RPMI8226 (cell line): ENCODE measurements at regions not wholly inside any gene's neighbourhood (a gene's known extent, or its start where the extent isn't known, plus 50 kb on each side); places are given as distances from the start of the nearest gene placed in this dataset.
"Not testable (repeated sequence)": the region's sequence is repeated elsewhere in the genome, so short reads cannot be mapped to it uniquely, and the experiment has no call there.

ENCODE experiments used
- DNase-seq: peaks from one replicate; pipeline ENCODE4 v3.0.0-alpha.2; 2015

GRCh38 chr7:122248472-122248871 is 56.1 kb downstream of the FEZF1 start:
- DNase-seq, result no peak

GRCh38 chr7:122238729-122239128 is 65.8 kb downstream of the FEZF1 start:
- DNase-seq, result not testable (repeated sequence)

GRCh38 chr7:122238297-122238696 is 66.3 kb downstream of the FEZF1 start:
- DNase-seq, result not testable (repeated sequence)

GRCh38 chr7:122225874-122226273 is 78.7 kb downstream of the FEZF1 start:
- DNase-seq, result no peak

- DNase-seq, result peak; percentile 49
These were observed 75.3 kb upstream of the AASS start for GRCh38 chr7:122219253-122219865.

GRCh38 chr7:122217125-122217524 is 73.1 kb upstream of the AASS start:
- DNase-seq, result no peak

GRCh38 chr7:122212754-122213153 is 68.7 kb upstream of the AASS start:
- DNase-seq, result no peak

- no peak for DNase-seq
These were observed 67.3 kb upstream of the AASS start for GRCh38 chr7:122211362-122211761.

GRCh38 chr7:122206985-122207384 is 62.9 kb upstream of the AASS start:
- DNase-seq, result no peak

GRCh38 chr7:122203814-122204213 is 59.8 kb upstream of the AASS start:
- no peak for DNase-seq

- peak; percentile 20 for DNase-seq
These were observed 56.8 kb upstream of the AASS start for GRCh38 chr7:122200888-122201287.

- no peak for DNase-seq
These were observed 55.1 kb upstream of the AASS start for GRCh38 chr7:122199171-122199570.

GRCh38 chr7:122198581-122198980 is 54.5 kb upstream of the AASS start:
- no peak for DNase-seq
